Pancreas (tissue), 10 donors: ENCODE measurements at regions not wholly inside any gene's neighbourhood (a gene's known extent, or its start where the extent isn't known, plus 50 kb on each side); places are given as distances from the start of the nearest gene placed in this dataset.
A peak's percentile ranks its signal among the peaks of the same experiment; 100 is the strongest.

Experiments used
- ATAC-seq, 4 donors: fragments of 200-7000 bp; cut with Tn5 transposase; one replicate each; pipeline versions ENCODE4 v1.8.0 to v1.9.1; 2020; ENCODE audit warnings: mild to moderate bottlenecking in 4 of 4, moderate library complexity in 4 of 4
- DNase-seq, 6 donors: peaks; one replicate each; pipeline ENCODE4 v3.0.0-alpha.2; 2020
- FAIRE-seq: peaks from 2 replicates; lab custom pipeline; 2012; peaks lifted over from hg19 to GRCh38; lab: Jason Lieb, UNC
- H3K27ac ChIP-seq, 4 donors: fragments of 200-600 bp; sonication (generic); 1 replicate in 3 of 4; 2 replicates in 1 of 4; pipeline versions ENCODE4 v1.5.0 to v1.8.0; 2020
- H3K27me3 ChIP-seq, 4 donors: fragments of 200-600 bp; one replicate each; pipeline ENCODE4 v1.8.0; 2021
- H3K36me3 ChIP-seq, 3 donors: fragments of 200-600 bp; sonication (generic) in 1 of 3; one replicate each; pipeline versions ENCODE4 v1.5.0 to v1.8.0; 2020 to 2021
- H3K4me1 ChIP-seq, 3 donors: fragments of 200-600 bp; one replicate each; pipeline ENCODE4 v1.8.0; 2021
- H3K4me3 ChIP-seq, 4 donors: fragments of 200-600 bp; sonication (generic) in 2 of 4; one replicate each; pipeline versions ENCODE4 v1.5.0 to v1.8.0; 2020 to 2021
- H3K9me3 ChIP-seq, 4 donors: fragments of 200-600 bp; one replicate each; pipeline ENCODE4 v1.8.0; 2021
- WGBS, 2 donors: extraction: QIAGEN DNeasy Blood & Tissue Kit; methylation state at CpG; one replicate each; pipeline ENCODE4 v1.1.7; 2013; 5-methylcytosine and 5-hydroxymethylcytosine counted together
- intact Hi-C, 3 donors: fragments of 100-400 bp; cut with DNase I; formaldehyde crosslinking; loops; one replicate each; pipeline versions ENCODE4 v1.11.1 to v1.14.2; 2022
- TF ChIP-seq, protein P1 (sequence below), 4 donors: fragments of 200-600 bp; sonication (generic) in 3 of 4; IDR thresholded peaks; one replicate each; pipeline versions ENCODE4 v1.5.0 to v1.8.0; 2021; ENCODE audit warnings: antibody characterized with exemption in 4 of 4
- donor health status: healthy with polysubstance abuse.
- donor health status: DM: no; HTN: no; CAD: no; lungs with moderate emphysema.
- donor health status: DM: no; HTN: no; CAD: no.
- donor health status: control.
- donor health status: control.
- donor health status: Bipolar disorder and iron deficiency.
- donor health status: DM: yes; HTN: yes; CAD: no.
- donor health status: DM: no; HTN: no; CAD: no.
- donor health status: DM: no; HTN: no; CAD: no.
- donor health status: DM: yes; HTN: yes; CAD: no.

DNA sequence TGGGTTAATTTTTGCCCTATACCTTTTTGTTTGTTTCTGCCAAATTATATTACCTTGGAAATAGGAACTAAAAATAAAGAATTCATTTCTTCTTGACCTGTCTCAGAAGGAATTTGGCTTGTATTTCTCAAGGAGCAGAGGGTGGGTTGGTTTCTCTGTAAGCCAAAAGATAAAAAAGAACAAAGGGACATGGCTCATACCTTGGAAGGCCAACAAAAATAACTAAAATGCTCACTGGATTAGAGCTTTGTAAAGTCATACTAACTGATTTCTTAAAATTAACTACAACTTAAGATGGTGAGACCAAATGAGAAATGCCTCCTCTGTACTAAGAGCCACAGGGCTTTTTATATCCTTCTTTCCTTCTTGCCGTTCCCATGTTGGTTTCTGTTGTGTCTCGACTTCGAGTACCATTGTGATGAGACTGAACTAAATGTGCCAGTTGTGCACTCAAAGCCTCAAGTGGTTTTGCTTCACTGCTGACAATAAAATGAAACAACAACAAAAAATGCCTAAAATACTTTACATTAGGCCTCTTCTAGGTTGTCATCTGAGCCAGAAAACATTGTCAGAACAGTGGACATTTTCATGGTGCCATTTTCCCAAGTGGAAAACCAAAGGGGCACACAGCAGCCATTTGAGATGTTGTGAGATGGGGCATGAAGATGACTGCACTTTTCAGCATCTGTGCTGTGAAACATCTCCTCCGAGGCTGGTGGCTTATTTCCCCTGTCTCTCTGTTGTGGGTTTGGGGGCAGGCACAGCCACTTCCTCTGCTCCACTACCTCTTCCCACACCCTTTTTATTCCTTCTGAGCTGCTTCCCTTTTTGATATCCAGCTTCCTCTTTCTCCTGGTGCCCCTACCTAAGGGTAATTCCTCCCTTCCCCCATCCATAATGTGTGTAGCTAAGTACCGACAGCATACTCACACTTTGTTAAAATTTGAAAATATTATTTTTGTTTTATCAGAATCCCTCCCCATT is 51.8 kb upstream of the AGR3 start:
- DNase-seq: no peak

DNA sequence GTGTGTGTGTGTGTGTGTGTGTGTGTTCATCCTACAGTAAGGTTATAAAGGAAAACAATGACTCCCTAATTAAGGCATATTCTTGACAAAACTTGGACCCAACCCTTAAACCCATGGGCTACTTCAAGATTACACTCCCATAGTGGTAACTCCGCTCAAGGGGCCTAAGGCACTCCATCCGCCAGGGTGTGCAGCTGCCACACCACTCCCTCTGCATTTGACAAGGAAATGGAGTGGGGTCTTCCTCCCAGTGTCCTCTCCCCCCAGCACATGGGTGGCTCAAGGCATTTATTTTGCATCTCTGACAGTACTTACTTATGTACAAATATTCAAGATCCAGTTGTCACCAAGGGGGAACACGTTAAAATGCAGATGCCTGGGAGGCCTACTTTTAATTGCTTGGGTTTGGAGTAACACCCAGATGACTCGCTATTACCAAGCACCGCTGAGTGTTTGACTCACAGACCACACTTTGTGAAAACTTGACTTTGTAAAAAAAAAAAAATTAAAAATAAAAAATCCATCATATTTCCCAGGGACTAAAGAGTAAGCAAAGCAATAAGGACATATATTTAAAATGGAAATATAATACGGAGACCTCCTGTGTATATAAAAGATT is 53.0 kb upstream of the AGR3 start:
- DNase-seq: no peak
- ATAC-seq: peak in 1 of 4 donors; percentile 9
- Histone ChIP-seq H3K4me3 (no peak overlapping the region), H3K27me3 (no peaks in the 10 kb centered on the region), H3K36me3 (no peaks in the 10 kb centered on the region), H3K9me3 (no peaks in the 10 kb centered on the region), H3K27ac (peak overlapping the region in 2 of 4 donors; percentile 31 to 42), H3K4me1 (peaks cover 0 to 7% (median 0%) of the 10 kb centered on the region in 3 donors)
- intact Hi-C loops: no loop called here
- no peak for FAIRE-seq
- TF ChIP-seq, protein P1, sequence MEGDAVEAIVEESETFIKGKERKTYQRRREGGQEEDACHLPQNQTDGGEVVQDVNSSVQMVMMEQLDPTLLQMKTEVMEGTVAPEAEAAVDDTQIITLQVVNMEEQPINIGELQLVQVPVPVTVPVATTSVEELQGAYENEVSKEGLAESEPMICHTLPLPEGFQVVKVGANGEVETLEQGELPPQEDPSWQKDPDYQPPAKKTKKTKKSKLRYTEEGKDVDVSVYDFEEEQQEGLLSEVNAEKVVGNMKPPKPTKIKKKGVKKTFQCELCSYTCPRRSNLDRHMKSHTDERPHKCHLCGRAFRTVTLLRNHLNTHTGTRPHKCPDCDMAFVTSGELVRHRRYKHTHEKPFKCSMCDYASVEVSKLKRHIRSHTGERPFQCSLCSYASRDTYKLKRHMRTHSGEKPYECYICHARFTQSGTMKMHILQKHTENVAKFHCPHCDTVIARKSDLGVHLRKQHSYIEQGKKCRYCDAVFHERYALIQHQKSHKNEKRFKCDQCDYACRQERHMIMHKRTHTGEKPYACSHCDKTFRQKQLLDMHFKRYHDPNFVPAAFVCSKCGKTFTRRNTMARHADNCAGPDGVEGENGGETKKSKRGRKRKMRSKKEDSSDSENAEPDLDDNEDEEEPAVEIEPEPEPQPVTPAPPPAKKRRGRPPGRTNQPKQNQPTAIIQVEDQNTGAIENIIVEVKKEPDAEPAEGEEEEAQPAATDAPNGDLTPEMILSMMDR (IDR thresholded peaks at IDR 0.05): no peak
- WGBS, 2 donors: 87 to 92% methylated on average over 6 of the region's 6 CpGs

More for the DNA sequence above, 51.8 kb upstream of the AGR3 start:
- FAIRE-seq: no peak
- no peaks in the 10 kb centered on the region for H3K36me3 ChIP-seq
- TF ChIP-seq, protein P1 (IDR thresholded peaks at IDR 0.05): no peak
- 88 to 89% methylated on average over 5 of the region's 5 CpGs for WGBS, 2 donors
- no peaks in the 10 kb centered on the region for H3K9me3 ChIP-seq
- H3K27ac ChIP-seq: no peak overlapping the region
- no peak overlapping the region for H3K4me3 ChIP-seq
- H3K27me3 ChIP-seq: no peaks in the 10 kb centered on the region
- H3K4me1 ChIP-seq: peaks cover 0 to 7% (median 0%) of the 10 kb centered on the region in 3 donors
- intact Hi-C loops: no loop called here
- ATAC-seq: peak in 1 of 4 donors; percentile 42

DNA sequence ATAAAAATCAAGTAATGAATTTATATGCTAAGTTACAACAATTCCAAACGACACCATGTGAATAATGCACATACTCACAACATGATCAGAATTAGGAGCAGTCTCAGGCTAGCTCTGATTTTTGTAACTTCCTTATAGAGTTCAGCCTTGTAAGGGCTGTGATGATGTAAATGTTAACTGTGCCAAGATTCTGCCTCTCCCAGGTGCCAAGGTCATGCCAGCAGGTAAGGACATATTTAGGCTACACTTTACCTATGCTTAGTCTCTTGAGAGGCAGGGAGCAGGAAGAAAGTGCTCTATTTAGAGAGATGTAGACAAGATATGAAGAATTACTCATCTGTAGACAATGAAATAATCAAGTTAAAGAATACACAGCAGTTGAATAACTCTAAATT is 53.6 kb upstream of the AGR3 start:
- no peaks in the 10 kb centered on the region for H3K36me3 ChIP-seq
- ATAC-seq (peak; percentile 83 to 96 (median 92)), FAIRE-seq (no peak), DNase-seq (peak in 2 of 6 donors; percentile 25 to 50)
- H3K4me1 ChIP-seq: peaks cover 0 to 7% (median 0%) of the 10 kb centered on the region in 3 donors
- no peaks in the 10 kb centered on the region for H3K9me3 ChIP-seq
- no peak overlapping the region for H3K4me3 ChIP-seq
- no peaks in the 10 kb centered on the region for H3K27me3 ChIP-seq
- 40 to 65% methylated on average over 1 of the region's 1 CpG for whole genome bisulfite sequencing, 2 donors
- peak overlapping the region in 2 of 4 donors; percentile 31 to 42 for H3K27ac ChIP-seq
- TF ChIP-seq, protein P1 (IDR thresholded peaks at IDR 0.05): no peak
- intact Hi-C loops: no loop called here

DNA sequence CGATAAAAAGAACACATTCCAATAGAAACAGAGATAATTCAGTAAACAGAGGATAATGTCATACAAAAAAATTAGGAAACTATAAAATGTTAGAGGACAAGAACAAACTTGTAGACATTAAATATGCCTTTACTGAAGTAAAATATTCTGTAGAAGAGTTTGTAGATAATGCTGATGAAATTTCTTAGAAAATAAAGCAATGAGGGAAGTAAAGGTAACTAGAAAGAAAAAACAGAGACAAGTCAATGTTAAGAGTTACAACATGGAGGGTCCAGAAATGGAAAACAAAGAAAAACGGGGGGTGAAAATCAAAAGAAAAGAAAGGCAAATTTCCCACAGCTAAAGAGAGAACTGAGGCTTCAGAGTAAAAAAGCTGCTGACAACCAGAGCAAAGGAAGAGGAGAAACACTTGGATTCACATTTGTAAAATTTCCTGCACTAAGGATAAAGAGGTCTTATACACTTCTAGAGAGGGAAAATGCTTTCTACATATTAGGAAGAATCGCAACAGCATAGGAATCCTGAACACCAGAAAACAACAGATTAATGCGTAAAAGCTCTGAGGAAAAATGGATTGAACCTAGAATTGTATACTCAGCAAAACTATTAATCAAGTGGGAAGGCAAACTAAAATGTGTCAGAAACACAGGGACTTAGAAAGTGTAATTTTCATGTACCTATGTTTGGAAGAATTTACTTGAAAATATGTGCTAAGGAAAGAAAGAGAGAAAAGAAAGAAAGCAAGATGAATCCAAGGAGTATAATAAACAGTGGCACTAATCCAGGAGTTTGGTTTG is 55.0 kb upstream of the AGR3 start:
- TF ChIP-seq, protein P1 (IDR thresholded peaks at IDR 0.05): no peak
- no peaks in the 10 kb centered on the region for H3K9me3 ChIP-seq
- 86 to 93% methylated on average over 4 of the region's 4 CpGs for WGBS, 2 donors
- intact Hi-C loops: no loop called here
- no peak overlapping the region for H3K4me3 ChIP-seq
- H3K4me1 ChIP-seq: peaks cover 0 to 7% (median 0%) of the 10 kb centered on the region in 3 donors
- ATAC-seq (no peak), FAIRE-seq (no peak), DNase-seq (no peak)
- no peaks in the 10 kb centered on the region for H3K27me3 ChIP-seq
- H3K36me3 ChIP-seq: no peaks in the 10 kb centered on the region
- H3K27ac ChIP-seq: no peak overlapping the region
